H1 (cell line): ENCODE measurements at regions not wholly inside any gene's neighbourhood (a gene's known extent, or its start where the extent isn't known, plus 50 kb on each side); places are given as distances from the start of the nearest gene placed in this dataset.

ENCODE experiments used
- BRCA1 ChIP-seq: IDR thresholded peaks from 2 replicates; pipeline ENCODE4 v1.6.1; 2012; ENCODE audit warnings: low read depth, low read length, improper control_type of control experiment
- CTCF ChIP-seq, 3 experiments: IDR thresholded peaks; 1 replicate in 2 of 3; 2 replicates in 1 of 3; pipeline versions ENCODE4 v1.5.1 to v1.6.1; 2011; ENCODE audit warnings: low read length in 3 of 3, mild to moderate bottlenecking in 3 of 3, inconsistent platforms in 2 of 3, low read depth in 1 of 3, moderate library complexity in 1 of 3; ENCODE audit not compliant: insufficient read depth in 1 of 3; ENCODE audit errors: control extremely low read depth in 1 of 3
- POLR2AphosphoS5 ChIP-seq: IDR thresholded peaks from 2 replicates; pipeline ENCODE4 v1.6.1; 2011; ENCODE audit warnings: low read depth, low read length
- SP4 ChIP-seq: IDR thresholded peaks from 2 replicates; pipeline ENCODE4 v1.6.1; 2012; ENCODE audit warnings: low read length, inconsistent platforms

DNA sequence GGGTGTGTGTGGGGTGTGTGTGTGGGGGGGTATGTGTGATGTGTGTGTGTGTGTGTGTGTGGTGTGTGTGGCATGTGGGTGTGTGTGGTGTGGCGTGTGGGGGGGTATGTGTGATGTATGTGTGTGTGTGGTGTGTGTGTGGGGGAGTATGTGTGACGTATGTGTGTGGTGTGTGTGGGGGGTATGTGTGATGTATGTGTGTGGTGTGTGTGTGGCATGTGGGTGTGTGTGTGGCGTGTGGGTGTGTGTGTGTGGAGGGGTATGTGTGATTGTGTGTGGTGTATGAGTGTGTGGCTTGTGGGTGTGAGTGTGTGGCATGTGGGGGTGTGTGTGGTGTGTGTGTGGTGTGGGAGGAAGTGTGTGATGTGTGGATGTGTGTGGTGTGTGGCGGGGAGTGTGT, 442.3 kb downstream of the PREX1 start (continued):
- TF ChIP-seq CTCF (IDR thresholded peaks at IDR 0.05; ENCODE audit: control extremely low read depth in 1 of 3, insufficient read depth in 1 of 3, low read depth in 1 of 3, low read length in 3 of 3) (no peak), SP4 (no peak), BRCA1 (no peak), POLR2AphosphoS5 (no peak)
